Thyroid gland (tissue), 4 donors: ENCODE measurements at regions not wholly inside any gene's neighbourhood (a gene's known extent, or its start where the extent isn't known, plus 50 kb on each side); places are given as distances from the start of the nearest gene placed in this dataset.

Experiments
- DNase-seq, 2 donors: peaks; one replicate each; pipeline ENCODE4 v3.0.0-alpha.2; 2019
- H3K27ac ChIP-seq, 3 donors: fragments of 200-600 bp; sonication (generic); 1 replicate in 2 of 3; 2 replicates in 1 of 3; pipeline ENCODE4 v1.5.1; 2016 to 2019; ENCODE audit warnings: mild to moderate bottlenecking in 1 of 3, moderate library complexity in 1 of 3
- H3K27me3 ChIP-seq: fragments of 200-600 bp; sonication (generic); one replicate; pipeline ENCODE4 v1.5.1; 2019
- H3K36me3 ChIP-seq, 2 donors: fragments of 200-600 bp; sonication (generic); one replicate each; pipeline ENCODE4 v1.5.1; 2016 to 2019
- H3K4me1 ChIP-seq, 2 donors: fragments of 200-600 bp; sonication (generic); one replicate each; pipeline ENCODE4 v1.5.1; 2017 to 2019
- H3K4me3 ChIP-seq, 3 donors: fragments of 200-600 bp; sonication (generic); replicated peaks in 1 of 3; 1 replicate in 2 of 3; 2 replicates in 1 of 3; pipeline ENCODE4 v1.5.1; 2016; ENCODE audit warnings: mild to moderate bottlenecking in 1 of 3
- H3K9me3 ChIP-seq: fragments of 200-600 bp; sonication (generic); one replicate; pipeline ENCODE4 v1.5.1; 2017
- POLR2A ChIP-seq, 2 donors: fragments of 450-650 bp; IDR thresholded peaks; one replicate each; pipeline ENCODE4 v1.6.1; 2017; ENCODE audit warnings: antibody characterized with exemption in 2 of 2, mild to moderate bottlenecking in 2 of 2, moderate library complexity in 1 of 2
- WGBS, 2 donors: methylation state at CpG; one replicate each; pipeline ENCODE4 v1.1.5; 2017; 5-methylcytosine and 5-hydroxymethylcytosine counted together
- intact Hi-C: fragments of 100-400 bp; cut with DNase I; formaldehyde crosslinking; loops from one replicate; pipeline ENCODE4 v1.15.1; 2023
- TF ChIP-seq, protein P1 (sequence below), 6 experiments: fragments of 200-600 bp in 3 of 6; fragments of 450-650 bp in 3 of 6; sonication (generic) in 3 of 6; IDR thresholded peaks; one replicate each; pipeline ENCODE4 v1.5.1; 2016 to 2019; ENCODE audit warnings: antibody characterized with exemption in 6 of 6, mild to moderate bottlenecking in 2 of 6, inconsistent platforms in 1 of 6, moderate library complexity in 1 of 6

DNA sequence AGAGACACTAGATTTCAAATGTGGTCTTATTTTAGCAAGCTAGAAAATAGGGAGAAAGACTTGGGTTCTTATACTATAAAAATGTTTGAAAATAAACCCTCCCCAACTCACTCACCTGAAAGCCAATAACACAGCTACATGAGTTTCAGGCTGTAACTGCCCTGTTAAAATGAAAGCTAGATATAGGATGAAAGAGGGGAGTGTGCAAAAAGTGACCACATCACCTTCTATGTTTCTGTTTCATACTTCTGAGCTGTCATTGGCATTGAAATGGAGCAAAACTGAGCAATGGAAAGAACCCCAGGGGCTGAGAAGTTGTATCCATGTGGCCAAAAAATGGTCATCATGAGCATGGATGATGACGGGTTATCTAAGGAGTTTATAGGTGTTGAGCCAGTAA is 148.1 kb upstream of the TENT5A start:
- H3K4me1 ChIP-seq, result peaks cover 13 to 14% of the 10 kb centered on the region in 2 donors
- no peaks in the 10 kb centered on the region for H3K36me3 ChIP-seq
- H3K9me3 ChIP-seq, result no peaks in the 10 kb centered on the region
- H3K27me3 ChIP-seq, result no peaks in the 10 kb centered on the region
- intact Hi-C loops, result no loop called here
- WGBS, 2 donors, result 100% methylated on average over 1 of the region's 1 CpG
- DNase-seq, result no peak
- H3K27ac ChIP-seq, result peak overlapping the region in 1 of 3 donors; percentile 7
- no peak for TF ChIP-seq POLR2A (IDR thresholded peaks at IDR 0.05)
- TF ChIP-seq, protein P1, sequence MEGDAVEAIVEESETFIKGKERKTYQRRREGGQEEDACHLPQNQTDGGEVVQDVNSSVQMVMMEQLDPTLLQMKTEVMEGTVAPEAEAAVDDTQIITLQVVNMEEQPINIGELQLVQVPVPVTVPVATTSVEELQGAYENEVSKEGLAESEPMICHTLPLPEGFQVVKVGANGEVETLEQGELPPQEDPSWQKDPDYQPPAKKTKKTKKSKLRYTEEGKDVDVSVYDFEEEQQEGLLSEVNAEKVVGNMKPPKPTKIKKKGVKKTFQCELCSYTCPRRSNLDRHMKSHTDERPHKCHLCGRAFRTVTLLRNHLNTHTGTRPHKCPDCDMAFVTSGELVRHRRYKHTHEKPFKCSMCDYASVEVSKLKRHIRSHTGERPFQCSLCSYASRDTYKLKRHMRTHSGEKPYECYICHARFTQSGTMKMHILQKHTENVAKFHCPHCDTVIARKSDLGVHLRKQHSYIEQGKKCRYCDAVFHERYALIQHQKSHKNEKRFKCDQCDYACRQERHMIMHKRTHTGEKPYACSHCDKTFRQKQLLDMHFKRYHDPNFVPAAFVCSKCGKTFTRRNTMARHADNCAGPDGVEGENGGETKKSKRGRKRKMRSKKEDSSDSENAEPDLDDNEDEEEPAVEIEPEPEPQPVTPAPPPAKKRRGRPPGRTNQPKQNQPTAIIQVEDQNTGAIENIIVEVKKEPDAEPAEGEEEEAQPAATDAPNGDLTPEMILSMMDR (IDR thresholded peaks at IDR 0.05), result no peak
- no peak overlapping the region for H3K4me3 ChIP-seq

DNA sequence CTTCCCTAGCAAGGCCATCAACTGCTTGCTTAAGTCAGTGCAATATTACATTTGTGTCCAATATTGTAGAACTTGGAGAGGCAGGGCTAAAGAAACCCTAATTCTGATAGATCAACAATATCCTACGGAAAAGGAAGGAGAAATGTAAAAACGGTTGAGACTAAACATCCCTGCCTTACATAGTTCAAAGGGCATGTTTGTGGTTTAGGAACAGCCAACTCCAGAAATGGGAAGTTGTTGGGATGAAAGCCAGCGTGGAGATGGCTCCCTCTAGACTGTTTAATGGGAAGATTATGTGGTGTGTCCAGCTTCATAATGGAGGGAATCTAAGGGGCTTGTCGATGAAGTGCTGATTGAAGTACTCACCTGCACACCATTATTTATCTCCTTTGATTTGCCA is 145.3 kb upstream of the TENT5A start:
- WGBS, 2 donors, result 73 to 81% methylated on average over 4 of the region's 4 CpGs
- Histone ChIP-seq H3K4me1 (peaks cover 13 to 14% of the 10 kb centered on the region in 2 donors), H3K4me3 (no peak overlapping the region), H3K9me3 (no peaks in the 10 kb centered on the region), H3K27me3 (no peaks in the 10 kb centered on the region), H3K27ac (no peak overlapping the region), H3K36me3 (no peaks in the 10 kb centered on the region)
- intact Hi-C loops, result no loop called here
- TF ChIP-seq, protein P1 (IDR thresholded peaks at IDR 0.05), result no peak
- TF ChIP-seq POLR2A (IDR thresholded peaks at IDR 0.05), result no peak
- DNase-seq, result no peak

DNA sequence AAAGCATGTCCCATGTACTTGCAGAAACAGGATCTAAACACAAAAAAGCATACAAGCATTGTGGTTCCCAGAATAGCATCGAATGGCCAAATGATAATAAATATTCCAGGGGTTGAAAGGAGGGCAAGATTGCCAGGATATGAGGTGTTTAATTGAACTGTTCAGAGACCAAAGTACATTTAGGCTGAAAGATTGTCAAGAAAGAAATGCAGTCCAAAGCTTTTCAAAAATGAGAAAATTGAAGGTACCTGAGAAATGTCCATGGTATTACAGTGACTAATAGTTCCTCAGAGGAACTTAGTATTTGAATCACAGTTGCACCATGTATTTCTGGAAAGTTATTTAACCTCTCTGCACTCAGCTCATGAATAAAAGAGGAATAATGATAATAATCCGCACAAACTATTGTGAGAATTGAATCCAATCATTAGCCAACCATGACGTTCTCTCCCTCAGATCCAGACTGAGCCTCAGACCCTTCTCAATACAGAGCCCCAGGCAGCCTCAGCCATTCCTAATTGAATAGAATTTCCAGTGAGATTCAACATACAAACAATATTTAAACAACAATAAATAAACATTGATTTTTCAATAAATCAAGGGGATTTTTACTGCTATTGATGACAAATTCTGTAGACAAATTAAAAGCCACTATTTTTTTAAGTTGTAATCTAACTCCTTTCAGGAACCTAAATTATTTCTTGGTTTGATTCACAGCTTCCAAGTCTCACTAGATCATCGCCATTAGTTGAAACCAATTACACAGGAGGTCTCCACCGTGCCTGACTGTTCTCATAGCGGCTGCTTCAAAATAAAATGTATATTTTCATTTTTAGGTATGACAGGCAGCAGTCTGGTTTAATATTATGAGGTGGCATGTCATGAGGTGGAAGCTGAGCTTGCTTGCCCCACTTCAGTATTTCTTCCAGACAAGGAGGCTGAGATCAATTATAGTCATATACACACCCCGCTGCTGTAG is 144.3 kb upstream of the TENT5A start:
- Histone ChIP-seq H3K27me3 (no peaks in the 10 kb centered on the region), H3K9me3 (no peaks in the 10 kb centered on the region), H3K27ac (no peak overlapping the region), H3K4me3 (no peak overlapping the region), H3K36me3 (no peaks in the 10 kb centered on the region), H3K4me1 (peaks cover 10 to 13% of the 10 kb centered on the region in 2 donors)
- 87 to 94% methylated on average over 7 of the region's 7 CpGs for WGBS, 2 donors
- no peak for TF ChIP-seq POLR2A (IDR thresholded peaks at IDR 0.05)
- DNase-seq, result no peak
- intact Hi-C loops, result no loop called here

DNA sequence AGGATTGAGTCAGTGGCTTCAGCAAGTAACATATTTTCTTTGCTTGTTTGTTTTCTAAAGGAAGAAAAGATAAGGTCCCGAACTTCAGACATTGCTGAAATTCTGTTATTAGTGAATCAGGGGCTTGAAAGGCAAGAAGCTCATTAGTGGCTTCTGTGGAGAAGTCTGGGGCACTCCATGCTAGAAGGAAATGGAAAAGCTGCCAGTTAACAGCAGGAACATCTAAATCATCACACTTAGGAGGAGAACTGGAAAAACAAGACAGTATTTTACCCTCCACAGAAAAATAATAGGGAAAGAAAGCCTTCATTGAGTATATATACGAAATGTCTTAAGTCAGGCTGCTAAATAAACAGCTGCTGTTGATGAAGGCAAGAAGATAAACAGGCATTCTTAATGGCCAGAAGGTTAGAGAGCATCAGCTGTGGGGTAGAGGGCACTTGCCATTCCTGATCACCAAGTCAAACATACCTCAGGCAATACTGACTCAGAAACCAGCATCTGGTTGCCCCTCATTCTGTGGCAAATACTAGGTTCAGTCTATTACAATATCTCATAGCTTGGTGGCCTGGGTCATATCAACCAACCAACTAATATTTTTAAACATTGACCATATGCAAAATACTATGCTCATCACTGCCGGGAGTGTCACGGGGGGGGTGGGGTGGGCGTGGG is 143.2 kb upstream of the TENT5A start:
- Histone ChIP-seq H3K9me3 (no peaks in the 10 kb centered on the region), H3K36me3 (no peaks in the 10 kb centered on the region), H3K4me3 (no peak overlapping the region), H3K27ac (no peak overlapping the region), H3K4me1 (peaks cover 0 to 6% of the 10 kb centered on the region in 2 donors), H3K27me3 (no peaks in the 10 kb centered on the region)
- WGBS, 2 donors, result 56 to 59% methylated on average over 5 of the region's 5 CpGs
- intact Hi-C loops, result no loop called here
- DNase-seq, result no peak
- TF ChIP-seq, protein P1 (IDR thresholded peaks at IDR 0.05), result no peak
- TF ChIP-seq POLR2A (IDR thresholded peaks at IDR 0.05), result no peak

DNA sequence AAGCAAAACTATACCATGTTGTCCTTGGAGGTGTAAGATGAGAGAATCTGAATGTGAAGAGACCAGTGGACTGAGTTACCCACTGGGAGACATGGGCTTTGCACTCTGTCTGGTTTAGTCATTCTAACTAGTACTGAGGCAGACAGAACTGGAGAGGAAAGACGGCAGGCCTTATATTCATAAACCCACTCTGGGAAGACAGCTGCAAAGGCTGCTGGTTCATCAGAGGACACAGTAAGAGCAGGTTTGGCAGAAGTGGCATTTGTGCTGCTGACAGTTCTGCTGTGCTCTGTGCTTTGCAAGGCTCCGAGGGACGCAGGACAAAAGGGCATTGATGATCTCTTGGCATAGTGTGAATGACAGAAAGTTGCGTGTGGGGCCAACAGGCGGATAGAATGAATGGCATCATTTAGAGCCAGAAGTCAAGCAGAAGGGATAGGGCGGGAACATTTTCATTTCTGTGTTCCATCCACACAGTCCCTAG is 142.3 kb upstream of the TENT5A start:
- TF ChIP-seq, protein P1 (IDR thresholded peaks at IDR 0.05), result no peak
- no peak for TF ChIP-seq POLR2A (IDR thresholded peaks at IDR 0.05)
- H3K36me3 ChIP-seq, result no peaks in the 10 kb centered on the region
- intact Hi-C loops, result no loop called here
- H3K27me3 ChIP-seq, result no peaks in the 10 kb centered on the region
- no peak overlapping the region for H3K4me3 ChIP-seq
- peak overlapping the region in 1 of 3 donors; percentile 34 for H3K27ac ChIP-seq
- WGBS, 2 donors, result 78 to 84% methylated on average over 6 of the region's 6 CpGs
- no peak for DNase-seq
- no peaks in the 10 kb centered on the region for H3K9me3 ChIP-seq
- no peaks in the 10 kb centered on the region for H3K4me1 ChIP-seq
